K562 (cell line): ENCODE measurements at regions not wholly inside any gene's neighbourhood (a gene's known extent, or its start where the extent isn't known, plus 50 kb on each side); places are given as distances from the start of the nearest gene placed in this dataset.

Experiments used
- ATAC-seq: fragments of 200-7000 bp; cut with Tn5 transposase; 3 replicates; pipeline ENCODE4 v1.9.1; 2020; ENCODE audit warnings: moderate library complexity
- BruUV-seq: library from RNA; stranded (reverse); fragments of 400-500 nt; replicated peaks from 2 replicates; lab custom pipeline; 2021; lab: Mats Ljungman, UMichigan
- CTCF ChIA-PET: fragments of 300-600 bp; formaldehyde crosslinking; extraction: SDS; loops from one replicate; lab custom pipeline; 2021; ENCODE audit warnings: low intra/inter-chr PET ratio; lab: Yijun Ruan, JAX
- POLR2A ChIA-PET: fragments of 300-600, 350-650 bp; sonication (Branson Sonifier 250); formaldehyde crosslinking; extraction: SDS; loops from one replicate; lab custom pipeline; 2021; ENCODE audit warnings: antibody characterized with exemption, inconsistent platforms; lab: Yijun Ruan, JAX
- DNase-seq, 4 experiments: peaks; one replicate each; pipeline versions ENCODE4 v3.0.0 to v3.0.0-alpha.2; 2011 to 2018; ENCODE audit warnings: low spot score in 3 of 4, mixed read lengths in 3 of 4; ENCODE audit errors: extremely low read depth in 1 of 4
- FAIRE-seq: peaks from 2 replicates; lab custom pipeline; 2011; peaks lifted over from hg19 to GRCh38; lab: Jason Lieb, UNC
- H2AFZ ChIP-seq: 2 replicates; pipeline ENCODE4 v1.6.0; 2011; ENCODE audit warnings: low read depth, low read length, control low read depth, inconsistent platforms
- H3K27ac ChIP-seq: fragments of 200-600 bp; 3 replicates; pipeline ENCODE4 v1.8.0; 2011; ENCODE audit warnings: low read depth, mild to moderate bottlenecking, control low read depth, inconsistent platforms, low read length, moderate library complexity, mixed read lengths; ENCODE audit errors: extremely low read depth
- H3K27me3 ChIP-seq, 2 experiments: fragments of 300-600 bp in 1 of 2; 2 replicates in 1 of 2; 3 replicates in 1 of 2; pipeline versions ENCODE4 v1.6.0 to v1.8.0; 2011; ENCODE audit warnings: inconsistent platforms in 2 of 2, low read length in 2 of 2, mild to moderate bottlenecking in 1 of 2, mixed read lengths in 1 of 2, moderate library complexity in 1 of 2; ENCODE audit not compliant: control insufficient read depth in 2 of 2, insufficient read depth in 2 of 2
- H3K36me3 ChIP-seq: fragments of 300-600 bp; 3 replicates; pipeline ENCODE4 v1.8.0; 2011; ENCODE audit warnings: mild to moderate bottlenecking, low read length, inconsistent platforms; ENCODE audit not compliant: control insufficient read depth, insufficient read depth
- H3K4me1 ChIP-seq, 2 experiments: fragments of 200-600 bp in 1 of 2; replicated peaks in 1 of 2; 2 replicates in 1 of 2; 3 replicates in 1 of 2; pipeline versions ENCODE4 v1.5.1 to v1.8.0; 2011; ENCODE audit warnings: inconsistent platforms in 2 of 2, low read length in 2 of 2, mild to moderate bottlenecking in 1 of 2, mixed read lengths in 1 of 2, moderate library complexity in 1 of 2; ENCODE audit not compliant: control insufficient read depth in 2 of 2, insufficient read depth in 2 of 2
- H3K4me2 ChIP-seq: 2 replicates; pipeline ENCODE4 v1.6.1; 2011; ENCODE audit warnings: low read length, control low read depth, inconsistent platforms, mixed read lengths; ENCODE audit not compliant: insufficient read depth
- H3K4me3 ChIP-seq: fragments of 200-600 bp; sonication (generic), shearing (Covaris generic); 2 replicates; pipeline ENCODE4 v1.5.1; 2016; ENCODE audit warnings: control low read depth, inconsistent platforms
- H3K79me2 ChIP-seq: fragments of 200-600 bp; 3 replicates; pipeline ENCODE4 v1.8.0; 2011; ENCODE audit warnings: low read length, inconsistent platforms; ENCODE audit not compliant: control insufficient read depth, insufficient read depth
- H3K9ac ChIP-seq, 2 experiments: 2 replicates each; pipeline versions ENCODE4 v1.6.0 to v1.6.1; 2011; ENCODE audit warnings: low read depth in 2 of 2, low read length in 2 of 2, control low read depth in 1 of 2, inconsistent platforms in 1 of 2, mild to moderate bottlenecking in 1 of 2, mixed read lengths in 1 of 2; ENCODE audit not compliant: insufficient read depth in 1 of 2
- H3K9me1 ChIP-seq: one replicate; pipeline ENCODE4 v1.6.0; 2011; ENCODE audit warnings: inconsistent platforms, mild to moderate bottlenecking, low read length, moderate library complexity; ENCODE audit not compliant: control insufficient read depth, insufficient read depth
- H3K9me3 ChIP-seq: replicated peaks from 2 replicates; pipeline ENCODE4 v1.5.1; 2011; ENCODE audit warnings: low read depth, low read length, inconsistent platforms; ENCODE audit not compliant: control insufficient read depth, insufficient read depth
- H4K20me1 ChIP-seq: replicated peaks from 2 replicates; pipeline ENCODE4 v1.6.1; 2011; ENCODE audit warnings: low read length, inconsistent platforms, mixed read lengths; ENCODE audit not compliant: control insufficient read depth, insufficient read depth
- ARID2 ChIP-seq: fragments of 450-650 bp; IDR thresholded peaks from 2 replicates; pipeline ENCODE4 v1.6.1; 2017; ENCODE audit warnings: antibody characterized with exemption, mild to moderate bottlenecking
- KDM1A ChIP-seq, 2 experiments: fragments of 450-650 bp; IDR thresholded peaks; 2 replicates each; pipeline ENCODE4 v1.6.1; 2016; ENCODE audit warnings: mild to moderate bottlenecking in 2 of 2
- NBN ChIP-seq: fragments of 450-650 bp; IDR thresholded peaks from 2 replicates; pipeline ENCODE4 v1.6.1; 2016; ENCODE audit warnings: low read depth, mild to moderate bottlenecking
- WGBS: fragments of 100-300 bp; shearing (Covaris generic); methylation state at CpG from one replicate; pipeline ENCODE4 v1.1.6; 2016; ENCODE audit warnings: low coverage, mixed read lengths; ENCODE audit not compliant: insufficient coverage; ENCODE audit errors: missing lambda C conversion rate; 5-methylcytosine and 5-hydroxymethylcytosine counted together
- in situ Hi-C: fragments of 300-500 bp; cut with MboI; formaldehyde crosslinking; loops from 4 replicates; pipeline ENCODE4 v1.15.0; 2018; ENCODE audit warnings: inconsistent platforms, mixed read lengths
- intact Hi-C: fragments of 100-400 bp; cut with micrococcal nuclease; formaldehyde crosslinking; loops from 2 replicates; pipeline ENCODE4 v1.14.2; 2022
- TF ChIP-seq, protein P1 (sequence below), 3 experiments: fragments of 200-800 bp in 1 of 3; fragments of 250-450 bp in 1 of 3; fragments of 450-650 bp in 1 of 3; sonication (Bioruptor Pico) in 1 of 3; sonication (Bioruptor generic) in 1 of 3; formaldehyde crosslinking in 1 of 3; IDR thresholded peaks; 2 replicates each; pipeline versions ENCODE4 v1.6.1 to v1.8.0; 2016 to 2022; ENCODE audit warnings: mild to moderate bottlenecking in 2 of 3, missing genetic modification characterization in 2 of 3, missing compliant biosample characterization in 1 of 3, moderate library complexity in 1 of 3

DNA sequence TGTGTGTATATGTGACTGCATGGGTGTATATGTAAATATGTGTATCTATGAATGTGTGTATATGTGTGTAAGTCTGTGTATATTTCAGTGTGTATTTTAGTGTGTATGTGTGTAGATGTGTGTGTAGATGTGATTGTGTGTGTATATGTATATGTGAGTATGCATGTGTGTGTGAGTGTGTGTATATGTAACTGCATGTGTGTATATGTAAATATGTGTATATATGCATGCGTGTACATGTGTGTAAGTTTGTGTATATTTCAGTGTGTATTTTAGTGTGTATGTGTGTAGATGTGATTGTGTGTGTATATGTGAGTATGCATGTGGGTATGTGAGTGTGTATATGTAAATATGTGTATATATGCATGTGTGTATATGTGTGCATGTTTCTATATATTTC is 169.9 kb downstream of the MN1 start:
- Histone ChIP-seq H3K27ac (no peak overlapping the region), H3K79me2 (no peaks in the 10 kb centered on the region), H3K27me3 (peaks cover 3 to 15% of the 10 kb centered on the region in 2 experiments; a peak in 4 of 5 replicates), H2AFZ (no peak overlapping the region)
- in situ Hi-C loops: no loop called here
- TF ChIP-seq NBN: no peak
- TF ChIP-seq, protein P1, sequence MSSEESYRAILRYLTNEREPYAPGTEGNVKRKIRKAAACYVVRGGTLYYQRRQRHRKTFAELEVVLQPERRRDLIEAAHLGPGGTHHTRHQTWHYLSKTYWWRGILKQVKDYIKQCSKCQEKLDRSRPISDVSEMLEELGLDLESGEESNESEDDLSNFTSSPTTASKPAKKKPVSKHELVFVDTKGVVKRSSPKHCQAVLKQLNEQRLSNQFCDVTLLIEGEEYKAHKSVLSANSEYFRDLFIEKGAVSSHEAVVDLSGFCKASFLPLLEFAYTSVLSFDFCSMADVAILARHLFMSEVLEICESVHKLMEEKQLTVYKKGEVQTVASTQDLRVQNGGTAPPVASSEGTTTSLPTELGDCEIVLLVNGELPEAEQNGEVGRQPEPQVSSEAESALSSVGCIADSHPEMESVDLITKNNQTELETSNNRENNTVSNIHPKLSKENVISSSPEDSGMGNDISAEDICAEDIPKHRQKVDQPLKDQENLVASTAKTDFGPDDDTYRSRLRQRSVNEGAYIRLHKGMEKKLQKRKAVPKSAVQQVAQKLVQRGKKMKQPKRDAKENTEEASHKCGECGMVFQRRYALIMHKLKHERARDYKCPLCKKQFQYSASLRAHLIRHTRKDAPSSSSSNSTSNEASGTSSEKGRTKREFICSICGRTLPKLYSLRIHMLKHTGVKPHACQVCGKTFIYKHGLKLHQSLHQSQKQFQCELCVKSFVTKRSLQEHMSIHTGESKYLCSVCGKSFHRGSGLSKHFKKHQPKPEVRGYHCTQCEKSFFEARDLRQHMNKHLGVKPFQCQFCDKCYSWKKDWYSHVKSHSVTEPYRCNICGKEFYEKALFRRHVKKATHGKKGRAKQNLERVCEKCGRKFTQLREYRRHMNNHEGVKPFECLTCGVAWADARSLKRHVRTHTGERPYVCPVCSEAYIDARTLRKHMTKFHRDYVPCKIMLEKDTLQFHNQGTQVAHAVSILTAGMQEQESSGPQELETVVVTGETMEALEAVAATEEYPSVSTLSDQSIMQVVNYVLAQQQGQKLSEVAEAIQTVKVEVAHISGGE (CRISPR knock-in tag; IDR thresholded peaks at IDR 0.05): no peak
- peak in 1 of 2 experiments; percentile 92; a peak in 2 of 4 replicates for TF ChIP-seq KDM1A (IDR thresholded peaks at IDR 0.05)
- TF ChIP-seq ARID2: 0 out of 2 replicates have a peak, but pooled peaks have one; percentile 7
- TF ChIP-seq, all 486 proteins: peak for 2
- H3K4me3 ChIP-seq: no peak overlapping the region
- no peak overlapping the region for H3K9ac ChIP-seq
- no peak for FAIRE-seq
- H3K9me3 ChIP-seq: no peaks in the 10 kb centered on the region
- no TSS peak for BruUV-seq
- intact Hi-C loops: no loop called here
- ChIA-PET POLR2A (no interaction called here), CTCF (no interaction called here)
- no peaks in the 10 kb centered on the region; the same call in 1 of the 2 replicates for H4K20me1 ChIP-seq
- peaks cover 0 to 9% of the 10 kb centered on the region in 2 experiments; a peak in 3 of 5 replicates for H3K4me1 ChIP-seq
- 80% methylated on average over 1 of the region's 1 CpG for WGBS
- no peaks in the 10 kb centered on the region for H3K9me1 ChIP-seq
- DNase-seq: no peak
- no peak for ATAC-seq
- H3K4me2 ChIP-seq: no peak overlapping the region
- no peaks in the 10 kb centered on the region for H3K36me3 ChIP-seq
